GM04504 (cell line): ENCODE measurements at regions not wholly inside any gene's neighbourhood (a gene's known extent, or its start where the extent isn't known, plus 50 kb on each side); places are given as distances from the start of the nearest gene placed in this dataset.

Source experiments
- DNase-seq: peaks from one replicate; pipeline ENCODE4 v3.0.0-alpha.2; 2012; ENCODE audit warnings: low read depth

GRCh38 chr11:71356904-71357303 is 91.3 kb downstream of the DHCR7 start:
- DNase-seq = no peak

GRCh38 chr11:71356280-71356876 is 91.8 kb downstream of the DHCR7 start:
- no peak for DNase-seq

- no peak for DNase-seq
Observed at GRCh38 chr11:71355281-71355680, 92.9 kb downstream of the DHCR7 start.

GRCh38 chr11:71354394-71355105 is 93.6 kb downstream of the DHCR7 start:
- DNase-seq = no peak

GRCh38 chr11:71352748-71353147 is 95.4 kb downstream of the DHCR7 start:
- DNase-seq = no peak

- DNase-seq = no peak
Observed at GRCh38 chr11:71352226-71352625, 96.0 kb downstream of the DHCR7 start.

GRCh38 chr11:71349627-71350026 is 97.2 kb upstream of the SHANK2 start:
- DNase-seq = no peak

GRCh38 chr11:71343828-71344400 is 91.5 kb upstream of the SHANK2 start:
- no peak for DNase-seq

GRCh38 chr11:71342951-71343827 is 90.8 kb upstream of the SHANK2 start:
- DNase-seq = no peak

GRCh38 chr11:71342116-71342515 is 89.7 kb upstream of the SHANK2 start:
- no peak for DNase-seq

GRCh38 chr11:71341596-71341995 is 89.2 kb upstream of the SHANK2 start:
- DNase-seq = no peak

- no peak for DNase-seq
Observed at GRCh38 chr11:71341173-71341572, 88.8 kb upstream of the SHANK2 start.

- DNase-seq = no peak
Observed at GRCh38 chr11:71340086-71340606, 87.8 kb upstream of the SHANK2 start.

GRCh38 chr11:71339396-71339881 is 87.1 kb upstream of the SHANK2 start:
- no peak for DNase-seq

- no peak for DNase-seq
Observed at GRCh38 chr11:71338801-71339395, 86.5 kb upstream of the SHANK2 start.

- DNase-seq = no peak
Observed at GRCh38 chr11:71336996-71337754, 84.8 kb upstream of the SHANK2 start.

GRCh38 chr11:71336176-71336995 is 84.0 kb upstream of the SHANK2 start:
- DNase-seq = no peak

GRCh38 chr11:71335371-71335770 is 83.0 kb upstream of the SHANK2 start:
- DNase-seq = no peak

GRCh38 chr11:71334191-71334590 is 81.8 kb upstream of the SHANK2 start:
- no peak for DNase-seq

GRCh38 chr11:71333473-71333872 is 81.1 kb upstream of the SHANK2 start:
- no peak for DNase-seq
